ENCODE measurements at regions not wholly inside any gene's neighbourhood (a gene's known extent, or its start where the extent isn't known, plus 50 kb on each side); places are given as distances from the start of the nearest gene placed in this dataset.

GRCh38 chr14:38901791-38902190 is 201.2 kb downstream of the SEC23A start:
- DNase-seq (ENCODE audit: low read depth, low spot score), result no peak

GRCh38 chr14:38900887-38901286 is 202.1 kb downstream of the SEC23A start:
- DNase-seq (ENCODE audit: low read depth, low spot score), result no peak

- DNase-seq (ENCODE audit: low read depth, low spot score), result no peak
These were observed 215.3 kb downstream of the SEC23A start for GRCh38 chr14:38887696-38888095.

GRCh38 chr14:38884109-38884508 is 218.9 kb downstream of the SEC23A start:
- no peak for DNase-seq (ENCODE audit: low read depth, low spot score)

- no peak for DNase-seq (ENCODE audit: low read depth, low spot score)
These were observed 219.9 kb downstream of the SEC23A start for GRCh38 chr14:38883127-38883526.

GRCh38 chr14:38882533-38882932 is 220.5 kb downstream of the SEC23A start:
- no peak for DNase-seq (ENCODE audit: low read depth, low spot score)

GRCh38 chr14:38880643-38881524 is 222.2 kb downstream of the SEC23A start:
- no peak for DNase-seq (ENCODE audit: low read depth, low spot score)

GRCh38 chr14:38877744-38878388 is 225.2 kb downstream of the SEC23A start:
- DNase-seq (ENCODE audit: low read depth, low spot score), result peak; percentile 50

- no peak for DNase-seq (ENCODE audit: low read depth, low spot score)
These were observed 228.3 kb downstream of the SEC23A start for GRCh38 chr14:38874721-38875120.

- DNase-seq (ENCODE audit: low read depth, low spot score), result no peak
These were observed 229.0 kb downstream of the SEC23A start for GRCh38 chr14:38873941-38874612.

- DNase-seq (ENCODE audit: low read depth, low spot score), result no peak
These were observed 232.7 kb downstream of the SEC23A start for GRCh38 chr14:38870296-38870836.

- no peak for DNase-seq (ENCODE audit: low read depth, low spot score)
These were observed 234.4 kb downstream of the SEC23A start for GRCh38 chr14:38868399-38869290.

- peak; percentile 82 for DNase-seq (ENCODE audit: low read depth, low spot score)
These were observed 235.4 kb downstream of the SEC23A start for GRCh38 chr14:38867561-38868150.

- no peak for DNase-seq (ENCODE audit: low read depth, low spot score)
These were observed 236.6 kb downstream of the SEC23A start for GRCh38 chr14:38866461-38866860.

- no peak for DNase-seq (ENCODE audit: low read depth, low spot score)
These were observed 240.7 kb downstream of the SEC23A start for GRCh38 chr14:38862366-38862765.

- DNase-seq (ENCODE audit: low read depth, low spot score), result no peak
These were observed 242.5 kb downstream of the SEC23A start for GRCh38 chr14:38860530-38860929.

GRCh38 chr14:38856798-38857197 is 246.2 kb downstream of the SEC23A start:
- DNase-seq (ENCODE audit: low read depth, low spot score), result no peak

- DNase-seq (ENCODE audit: low read depth, low spot score), result no peak
These were observed 247.5 kb downstream of the SEC23A start for GRCh38 chr14:38855513-38855912.

GRCh38 chr14:38851111-38851510 is 251.9 kb downstream of the SEC23A start:
- DNase-seq (ENCODE audit: low read depth, low spot score), result no peak

GRCh38 chr14:38850664-38851063 is 252.4 kb downstream of the SEC23A start:
- DNase-seq (ENCODE audit: low read depth, low spot score), result no peak

Data from pulmonary artery endothelial cell (primary cell).